ENCODE measurements at regions not wholly inside any gene's neighbourhood (a gene's known extent, or its start where the extent isn't known, plus 50 kb on each side); places are given as distances from the start of the nearest gene placed in this dataset.

DNA sequence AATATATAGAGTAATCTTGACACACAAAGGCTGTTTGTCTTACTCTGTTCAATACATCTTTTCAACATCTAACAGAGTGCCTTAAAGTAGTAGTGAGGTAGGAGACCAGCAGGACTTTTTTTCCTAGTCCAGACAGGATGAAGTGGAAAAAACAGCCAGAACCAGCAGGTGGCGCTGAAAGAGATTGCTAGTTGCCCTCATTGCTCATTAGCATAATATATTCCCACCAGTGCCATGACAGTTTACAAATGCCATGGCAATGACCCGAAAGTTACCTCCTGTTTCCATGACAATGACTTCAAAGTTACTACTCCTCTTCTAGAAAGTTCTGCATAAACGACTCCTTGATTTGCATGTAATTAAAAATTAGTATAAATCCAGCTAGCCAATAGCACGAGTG, 387.4 kb downstream of the ACTL7B start:
- Histone ChIP-seq H3K9me3 (replicated peaks; ENCODE audit: control insufficient read depth, insufficient read depth, low read length) (no peaks in the 10 kb centered on the region), H4K20me1 (replicated peaks; ENCODE audit: control insufficient read depth, extremely low read depth, insufficient read depth, low read length) (no peaks in the 10 kb centered on the region), H3K79me2 (ENCODE audit: control insufficient read depth, insufficient read depth, low read length) (no peaks in the 10 kb centered on the region), H3K9me1 (replicated peaks; ENCODE audit: control insufficient read depth, extremely low read depth, insufficient read depth, low read length) (no peaks in the 10 kb centered on the region), H3K4me2 (ENCODE audit: insufficient read depth, low read length) (no peak overlapping the region), H2AFZ (ENCODE audit: low read depth, low read length) (no peak overlapping the region), H3K4me1 (ENCODE audit: control insufficient read depth, extremely low read depth, insufficient read depth, low read length) (peaks cover 8% of the 10 kb centered on the region), H3K27ac (ENCODE audit: insufficient read depth, low read depth, low read length) (no peak overlapping the region), H3K27me3 (ENCODE audit: control insufficient read depth in 2 of 2, insufficient read depth in 2 of 2, low read length in 2 of 2) (no peaks in the 10 kb centered on the region), H3K4me3 (replicated peaks in 1 of 3; ENCODE audit: insufficient read depth in 1 of 3, low read depth in 1 of 3, low read length in 3 of 3) (no peak overlapping the region), H3K9ac (replicated peaks; ENCODE audit: extremely low read depth, insufficient read depth, low read length) (no peak overlapping the region), H3K36me3 (ENCODE audit: control insufficient read depth in 2 of 2, extremely low read depth in 1 of 2, insufficient read depth in 2 of 2, low read length in 2 of 2) (no peaks in the 10 kb centered on the region)
- CTCF ChIA-PET, result interaction anchor here (0.8 to 2.6 kb wide), 10 partner anchors 9 to 99 kb away, joined by 3 to 23 read pairs (median 4); no protein-coding TSS in a partner anchor
- FAIRE-seq, result peak; percentile 81
- intact Hi-C loops (cut with micrococcal nuclease), result loop anchor here (1.0 to 2.0 kb wide), 4 partner anchors 67 to 346 kb away; no protein-coding TSS in a partner anchor
- no peak for TF ChIP-seq FOS (IDR thresholded peaks at IDR 0.05; ENCODE audit: borderline replicate concordance, insufficient read depth, low read length)
- TF ChIP-seq, protein P1, sequence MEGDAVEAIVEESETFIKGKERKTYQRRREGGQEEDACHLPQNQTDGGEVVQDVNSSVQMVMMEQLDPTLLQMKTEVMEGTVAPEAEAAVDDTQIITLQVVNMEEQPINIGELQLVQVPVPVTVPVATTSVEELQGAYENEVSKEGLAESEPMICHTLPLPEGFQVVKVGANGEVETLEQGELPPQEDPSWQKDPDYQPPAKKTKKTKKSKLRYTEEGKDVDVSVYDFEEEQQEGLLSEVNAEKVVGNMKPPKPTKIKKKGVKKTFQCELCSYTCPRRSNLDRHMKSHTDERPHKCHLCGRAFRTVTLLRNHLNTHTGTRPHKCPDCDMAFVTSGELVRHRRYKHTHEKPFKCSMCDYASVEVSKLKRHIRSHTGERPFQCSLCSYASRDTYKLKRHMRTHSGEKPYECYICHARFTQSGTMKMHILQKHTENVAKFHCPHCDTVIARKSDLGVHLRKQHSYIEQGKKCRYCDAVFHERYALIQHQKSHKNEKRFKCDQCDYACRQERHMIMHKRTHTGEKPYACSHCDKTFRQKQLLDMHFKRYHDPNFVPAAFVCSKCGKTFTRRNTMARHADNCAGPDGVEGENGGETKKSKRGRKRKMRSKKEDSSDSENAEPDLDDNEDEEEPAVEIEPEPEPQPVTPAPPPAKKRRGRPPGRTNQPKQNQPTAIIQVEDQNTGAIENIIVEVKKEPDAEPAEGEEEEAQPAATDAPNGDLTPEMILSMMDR (IDR thresholded peaks at IDR 0.05; ENCODE audit: extremely low read depth in 1 of 2, insufficient read depth in 1 of 2, low read depth in 1 of 2, low read length in 2 of 2), result peak; percentile 62 to 63
- dilution Hi-C loops (cut with MboI; ENCODE audit: extremely low pct_ligation_motif_present, low sequenced_read_pairs), result no loop called here
- peak; percentile 36 for DNase-seq (ENCODE audit: low read depth, low spot score)
- BruUV-seq (replicated peaks), result no TSS peak
- POLR2A ChIA-PET, result no interaction called here

- ChIA-PET CTCF (interaction anchor here (0.8 to 2.6 kb wide), 10 partner anchors 10 to 100 kb away, joined by 3 to 23 read pairs (median 4); no protein-coding TSS in a partner anchor), POLR2A (no interaction called here)
- Histone ChIP-seq H3K9ac (replicated peaks; ENCODE audit: extremely low read depth, insufficient read depth, low read length) (no peak overlapping the region), H2AFZ (ENCODE audit: low read depth, low read length) (no peak overlapping the region), H3K9me3 (replicated peaks; ENCODE audit: control insufficient read depth, insufficient read depth, low read length) (no peaks in the 10 kb centered on the region), H3K27me3 (ENCODE audit: control insufficient read depth in 2 of 2, insufficient read depth in 2 of 2, low read length in 2 of 2) (no peaks in the 10 kb centered on the region), H3K27ac (ENCODE audit: insufficient read depth, low read depth, low read length) (no peak overlapping the region), H3K4me1 (ENCODE audit: control insufficient read depth, extremely low read depth, insufficient read depth, low read length) (peaks cover 6% of the 10 kb centered on the region), H3K9me1 (replicated peaks; ENCODE audit: control insufficient read depth, extremely low read depth, insufficient read depth, low read length) (no peaks in the 10 kb centered on the region), H3K4me2 (ENCODE audit: insufficient read depth, low read length) (no peak overlapping the region), H3K4me3 (replicated peaks in 1 of 3; ENCODE audit: insufficient read depth in 1 of 3, low read depth in 1 of 3, low read length in 3 of 3) (no peak overlapping the region), H4K20me1 (replicated peaks; ENCODE audit: control insufficient read depth, extremely low read depth, insufficient read depth, low read length) (no peaks in the 10 kb centered on the region), H3K36me3 (ENCODE audit: control insufficient read depth in 2 of 2, extremely low read depth in 1 of 2, insufficient read depth in 2 of 2, low read length in 2 of 2) (no peaks in the 10 kb centered on the region), H3K79me2 (ENCODE audit: control insufficient read depth, insufficient read depth, low read length) (no peaks in the 10 kb centered on the region)
- TF ChIP-seq FOS (IDR thresholded peaks at IDR 0.05; ENCODE audit: borderline replicate concordance, insufficient read depth, low read length) (no peak), POLR2AphosphoS5 (IDR thresholded peaks at IDR 0.05; ENCODE audit: insufficient read depth, low read depth, low read length) (no peak), EZH2 (IDR thresholded peaks at IDR 0.05; ENCODE audit: borderline replicate concordance, low read depth, low read length, severe bottlenecking) (no peak), JUN (IDR thresholded peaks at IDR 0.05; ENCODE audit: borderline replicate concordance, insufficient read depth, insufficient read length, low read depth) (no peak), MYC (IDR thresholded peaks at IDR 0.05; ENCODE audit: low read depth, low read length) (no peak), POLR2A (IDR thresholded peaks at IDR 0.05; ENCODE audit: low read depth, low read length) (no peak), MAX (IDR thresholded peaks at IDR 0.05; ENCODE audit: insufficient read depth, insufficient read length) (no peak), GATA2 (IDR thresholded peaks at IDR 0.05; ENCODE audit: insufficient read depth, insufficient read length, low read depth, low read length) (no peak)
- TF ChIP-seq, protein P1 (IDR thresholded peaks at IDR 0.05; ENCODE audit: extremely low read depth in 1 of 2, insufficient read depth in 1 of 2, low read depth in 1 of 2, low read length in 2 of 2), result no peak
- BruUV-seq (replicated peaks), result no TSS peak
- dilution Hi-C loops (cut with MboI; ENCODE audit: extremely low pct_ligation_motif_present, low sequenced_read_pairs), result no loop called here
- FAIRE-seq, result no peak
- intact Hi-C loops (cut with micrococcal nuclease), result loop anchor here (1.0 to 2.0 kb wide), 4 partner anchors 68 to 347 kb away; no protein-coding TSS in a partner anchor
- DNase-seq (ENCODE audit: low read depth, low spot score), result no peak
Observed at GRCh38 chr9:108467653-108468324, 388.0 kb downstream of the ACTL7B start.

All from endothelial cell of umbilical vein (primary cell).